Renal pelvis (tissue), 1 donor: ENCODE measurements at regions not wholly inside any gene's neighbourhood (a gene's known extent, or its start where the extent isn't known, plus 50 kb on each side); places are given as distances from the start of the nearest gene placed in this dataset.

Experiments
- DNase-seq: peaks from one replicate; pipeline ENCODE4 v3.0.0-alpha.2; 2013

GRCh38 chr12:111310076-111310870, 58.6 kb downstream of the PHETA1 start:
- DNase-seq = no peak

- DNase-seq = no peak
These were observed 59.3 kb downstream of the PHETA1 start for GRCh38 chr12:111309584-111309983.

DNA sequence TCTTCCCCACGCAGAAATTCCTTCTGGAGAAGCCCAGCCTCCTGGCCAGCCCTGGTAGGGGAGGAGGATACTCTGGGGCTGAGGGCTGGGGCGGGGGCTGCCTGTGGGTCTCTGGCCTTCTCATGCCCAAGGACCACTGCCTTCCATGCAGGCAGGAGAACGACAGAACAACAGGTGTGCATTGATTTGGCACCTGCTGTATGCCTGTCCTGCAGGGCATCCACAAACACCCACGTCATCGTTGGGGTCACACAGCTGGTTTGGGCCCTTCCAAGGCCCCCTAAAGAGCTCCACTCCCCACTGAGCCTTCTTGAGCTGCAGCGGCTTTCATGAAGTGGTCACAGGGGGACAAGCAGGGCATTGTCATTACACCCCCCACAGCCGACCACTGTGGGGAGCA, 60.4 kb downstream of the PHETA1 start:
- no peak for DNase-seq

DNA sequence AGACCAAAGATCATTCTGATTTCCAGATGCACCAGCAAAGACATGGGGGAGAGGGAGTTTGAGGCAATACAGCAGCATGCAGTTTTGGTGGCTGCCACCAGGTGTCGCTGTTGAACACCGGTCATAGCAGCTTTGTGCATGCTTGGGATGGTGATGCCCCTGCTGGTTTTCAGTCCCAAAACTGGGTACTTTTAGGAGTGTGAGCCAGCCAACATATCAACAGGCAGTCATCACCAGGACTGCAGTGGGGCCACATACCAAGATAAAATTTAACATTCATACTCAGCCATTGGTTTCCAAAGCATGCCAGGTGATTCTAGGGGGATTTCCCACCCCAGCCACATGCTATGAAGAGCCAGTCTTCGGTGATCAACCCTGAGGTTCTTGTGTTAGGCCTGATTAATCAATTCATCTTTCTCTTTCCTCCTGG, 64.2 kb downstream of the PHETA1 start:
- no peak for DNase-seq

DNA sequence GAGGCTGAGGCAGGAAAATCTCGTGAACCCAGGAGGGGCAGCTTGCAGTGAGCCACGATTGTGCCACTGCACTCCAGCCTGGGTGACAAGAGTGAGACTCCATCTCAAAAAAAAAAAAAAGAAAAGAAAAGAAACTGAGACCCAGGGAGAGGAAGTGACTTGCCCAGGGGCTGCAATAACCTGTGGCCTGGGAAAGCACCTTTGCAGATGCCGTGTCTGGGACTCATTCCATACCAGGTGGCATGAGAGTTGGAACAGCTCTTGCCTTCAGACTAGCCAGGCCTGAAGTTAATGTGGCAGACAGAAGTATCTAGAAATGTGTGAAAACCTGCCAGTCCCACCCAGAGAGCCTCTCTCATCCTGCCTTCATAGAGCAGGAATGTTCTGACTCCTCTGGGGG, 65.4 kb downstream of the PHETA1 start:
- no peak for DNase-seq

DNA sequence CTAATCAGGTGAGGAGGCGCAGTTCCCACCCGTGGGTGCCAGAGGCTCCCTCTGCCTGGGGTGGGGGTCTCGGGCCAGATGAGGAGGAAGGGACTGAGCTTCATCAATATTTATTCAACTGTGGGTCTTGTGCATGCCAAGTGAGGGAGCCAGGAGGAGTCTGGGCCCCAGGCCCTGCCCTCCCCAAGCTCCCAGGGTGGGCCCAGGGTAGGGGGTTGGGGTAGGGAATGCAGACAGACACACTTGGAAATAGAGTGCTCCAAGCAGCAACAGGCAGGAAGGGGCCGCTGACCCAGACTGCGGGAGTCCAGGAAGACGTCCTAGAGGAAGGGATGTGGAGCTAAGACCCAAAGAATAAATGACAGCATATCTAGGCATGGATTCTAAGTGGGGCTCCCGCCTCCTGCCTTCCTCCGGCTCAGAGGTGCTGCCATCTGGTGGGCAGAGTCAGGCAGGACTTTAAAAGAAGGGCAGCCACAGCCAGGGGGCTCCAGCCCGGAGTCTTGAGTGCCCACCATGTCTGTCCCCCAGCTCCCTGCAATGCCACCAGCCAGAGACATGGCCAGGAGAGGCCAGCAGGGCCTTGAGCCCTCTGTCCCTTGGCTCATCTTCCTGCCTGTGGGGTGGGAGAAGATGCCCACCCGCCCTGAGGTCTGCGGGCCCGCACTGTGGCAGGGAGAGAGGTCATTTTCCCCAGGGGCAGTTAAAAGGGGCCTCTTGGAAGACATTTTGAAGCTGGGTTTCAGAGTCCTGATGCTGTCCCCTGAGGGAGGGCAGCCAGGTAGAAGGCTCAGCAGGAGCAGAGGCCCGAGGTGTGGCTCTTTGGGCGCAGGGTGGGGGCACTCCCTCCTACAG, 70.1 kb downstream of the PHETA1 start:
- DNase-seq = peak; percentile 63

DNA sequence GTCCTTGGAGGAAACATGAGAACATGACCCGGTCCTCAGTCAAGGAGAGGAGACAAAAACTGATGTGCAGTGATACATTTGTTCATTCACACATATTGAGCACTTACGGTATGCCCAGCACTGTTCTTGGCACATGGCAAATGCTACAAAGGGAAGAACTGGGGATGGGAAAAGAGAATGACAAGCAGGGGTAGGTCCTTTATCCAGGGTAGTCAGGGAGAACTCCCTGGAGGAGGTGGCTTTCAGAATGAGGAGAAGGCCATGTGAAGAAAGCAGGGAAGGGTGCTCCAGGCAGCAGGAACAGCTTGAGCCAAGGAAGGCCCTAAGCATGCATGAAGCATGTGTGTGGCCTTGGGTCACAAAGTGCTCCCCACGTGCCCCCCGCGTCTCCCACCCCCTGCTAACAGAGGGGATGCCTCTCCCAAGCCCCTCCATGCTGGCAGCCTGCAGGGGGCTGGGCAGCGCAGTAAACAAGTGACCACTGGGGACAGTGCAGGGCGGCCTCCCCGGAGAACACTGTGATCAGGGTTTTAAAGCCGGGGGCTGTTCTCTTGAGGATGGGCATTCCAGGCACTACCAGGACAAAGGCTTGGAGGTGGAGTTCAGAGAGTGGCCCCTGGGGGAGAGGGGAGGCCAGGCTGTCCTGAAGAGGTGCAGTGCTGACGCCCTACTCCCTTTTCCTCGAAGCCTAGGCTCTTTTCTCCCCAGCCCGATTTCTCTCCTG, 71.0 kb downstream of the PHETA1 start:
- DNase-seq = no peak

DNA sequence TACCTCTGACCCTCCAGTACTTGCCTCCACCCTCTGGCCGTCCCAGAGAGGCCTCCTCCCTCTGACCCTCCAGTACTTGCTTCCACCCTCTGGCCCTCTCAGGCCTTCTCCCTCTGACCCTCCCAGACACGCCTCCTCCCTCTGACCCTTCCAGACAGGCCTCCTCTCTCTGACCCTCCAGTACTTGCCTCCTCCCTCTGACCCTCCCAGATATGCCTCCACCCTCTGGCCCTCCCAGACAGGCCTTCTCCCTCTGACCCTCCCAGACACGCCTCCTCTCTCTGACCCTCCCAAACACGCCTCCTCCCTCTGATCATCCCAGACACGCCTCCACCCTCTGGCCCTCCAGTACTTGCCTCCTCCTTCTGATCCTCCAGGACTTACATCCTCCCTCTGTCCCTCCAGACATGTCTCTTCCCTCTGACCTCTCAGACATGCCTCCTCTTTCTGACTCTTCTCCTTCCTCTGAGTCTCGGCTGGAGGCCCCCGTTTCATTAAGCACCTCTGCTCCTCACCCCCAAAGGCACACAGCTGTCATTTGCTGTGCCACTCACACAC, 71.9 kb downstream of the PHETA1 start:
- no peak for DNase-seq

- no peak for DNase-seq
These were observed 73.7 kb downstream of the PHETA1 start for GRCh38 chr12:111295176-111295575.

DNA sequence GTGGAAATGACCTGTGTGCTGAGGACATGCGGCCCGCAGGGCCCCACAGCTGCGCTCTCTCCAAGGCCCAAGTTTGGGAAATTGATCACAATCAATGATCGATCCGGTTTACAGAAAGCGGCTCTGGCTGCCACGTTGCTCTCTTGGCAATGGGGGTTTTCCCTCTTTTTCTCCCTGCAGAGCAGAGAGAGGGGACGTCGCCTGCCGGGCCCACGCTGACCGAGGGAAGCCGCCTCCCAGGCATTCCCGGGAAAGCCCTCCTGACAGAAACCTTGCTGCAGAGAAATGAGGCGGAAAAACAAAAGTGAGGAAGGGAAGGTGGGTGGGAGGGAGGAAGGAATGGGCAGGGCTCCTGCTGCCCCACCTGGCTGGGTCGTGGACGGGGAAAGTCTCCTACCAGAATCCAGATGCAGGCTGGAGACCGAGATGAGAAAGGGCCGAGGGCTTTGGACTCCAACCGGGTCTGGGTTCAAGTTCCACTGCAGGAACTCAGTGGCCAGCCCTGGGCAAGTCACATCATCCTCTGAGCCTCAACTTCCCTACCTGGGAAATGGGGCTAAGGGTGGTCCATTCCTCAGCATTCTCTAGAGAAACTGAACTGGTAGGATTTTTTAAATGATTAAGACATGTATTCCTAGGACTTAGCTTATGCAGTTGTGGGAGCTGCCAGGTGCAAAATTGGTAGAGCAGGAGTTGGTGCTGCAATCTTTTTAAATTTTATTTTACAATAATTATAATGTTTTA, 75.5 kb downstream of the PHETA1 start:
- no peak for DNase-seq

GRCh38 chr12:111291357-111291756, 77.5 kb downstream of the PHETA1 start:
- no peak for DNase-seq

DNA sequence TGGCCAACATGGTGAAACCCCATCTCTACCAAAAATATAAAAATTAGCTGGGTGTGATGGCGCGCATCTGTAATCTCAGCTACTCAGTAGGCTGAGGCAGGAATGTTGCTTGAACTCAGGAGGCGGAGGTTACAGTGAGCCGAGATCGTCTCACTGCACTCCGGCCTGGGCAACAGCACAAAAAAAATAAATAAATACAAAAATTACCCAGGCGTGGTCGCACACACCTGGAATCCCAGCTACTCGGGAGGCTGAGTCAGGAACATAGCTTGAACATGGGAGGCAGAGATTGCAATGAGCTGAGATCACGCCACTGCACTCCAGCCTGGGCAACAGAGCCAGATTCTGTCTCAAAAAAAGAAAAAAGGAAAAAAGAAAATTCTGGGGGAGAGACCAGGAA, 80.1 kb downstream of the PHETA1 start:
- DNase-seq = no peak

- no peak for DNase-seq
These were observed 81.6 kb downstream of the PHETA1 start for GRCh38 chr12:111287125-111287900.

DNA sequence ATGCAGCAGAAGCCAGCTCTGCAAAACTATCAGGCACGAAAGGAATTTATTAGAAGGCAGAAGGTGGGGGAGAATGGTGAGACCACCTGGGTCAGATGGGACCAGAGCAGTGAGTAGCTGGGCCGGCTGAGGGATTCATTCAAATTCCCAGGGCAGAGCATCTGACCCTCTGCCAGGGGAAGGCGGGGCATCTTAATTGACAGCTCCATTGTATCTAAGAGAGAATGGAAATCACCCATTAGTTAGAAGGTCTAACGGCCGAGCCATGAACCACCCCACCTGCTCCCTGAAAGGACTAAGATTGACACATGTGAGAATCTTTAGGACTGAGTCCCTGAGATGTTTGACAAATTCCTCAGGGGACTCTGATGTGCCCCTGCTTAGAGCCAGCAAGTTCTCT, 83.7 kb downstream of the PHETA1 start:
- no peak for DNase-seq

DNA sequence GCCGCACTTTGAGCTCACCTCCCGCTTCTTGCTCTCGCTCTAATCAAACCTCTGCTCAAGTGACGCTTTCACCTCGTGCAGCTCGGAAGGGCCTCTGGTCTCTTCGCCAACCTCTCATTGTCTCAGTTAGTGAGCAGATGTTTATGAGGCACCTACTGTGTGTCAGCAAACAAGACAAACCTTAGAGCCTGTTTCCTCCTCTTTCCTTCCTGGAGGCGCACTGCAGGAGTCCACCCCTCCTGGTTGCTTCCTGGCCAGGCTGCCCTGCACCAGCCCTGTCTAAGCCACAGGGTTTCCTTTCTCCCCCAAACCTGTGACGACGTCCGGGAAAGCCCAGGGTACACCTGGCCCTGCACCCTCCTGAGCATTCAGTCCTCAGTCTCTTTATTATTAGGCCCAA, 84.2 kb downstream of the PHETA1 start:
- no peak for DNase-seq

DNA sequence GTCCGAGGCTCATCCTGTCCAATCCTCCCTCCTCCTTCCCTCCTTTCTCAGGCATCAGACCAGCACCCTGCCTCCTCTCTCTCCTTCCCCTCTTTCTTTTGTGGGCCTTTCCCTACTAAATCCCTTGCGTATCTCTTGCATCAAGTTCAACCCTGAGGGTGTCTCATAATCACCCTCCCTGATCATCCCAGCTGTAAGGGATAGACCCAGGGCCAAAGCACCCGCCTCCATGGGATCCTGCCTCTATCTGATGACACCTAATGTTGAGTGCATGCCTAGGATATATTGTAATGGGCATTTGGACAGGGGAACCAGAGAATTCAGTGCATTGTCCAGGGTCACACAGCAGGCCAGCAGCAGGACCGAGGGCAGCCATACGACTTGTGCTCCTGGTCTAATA, 84.9 kb downstream of the PHETA1 start:
- DNase-seq = no peak

DNA sequence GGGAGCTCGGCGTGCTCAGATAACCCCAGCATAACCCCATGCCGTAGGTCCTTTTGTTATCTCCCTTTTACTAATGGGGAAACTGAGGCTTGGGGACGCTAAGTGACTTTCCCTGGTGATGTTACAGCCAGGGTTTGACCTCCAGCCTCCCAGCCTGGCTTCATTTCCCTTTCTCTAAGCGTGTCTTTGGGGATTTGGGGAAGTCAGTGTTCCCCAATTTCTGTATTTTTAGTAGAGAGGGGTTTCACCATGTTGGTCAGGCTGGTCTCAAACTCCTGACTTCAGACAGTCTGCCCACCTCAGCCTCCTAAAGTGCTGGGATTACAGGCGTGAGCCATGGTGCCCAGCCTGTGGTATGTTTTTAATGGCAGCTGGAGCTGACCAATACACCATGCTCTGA, 85.4 kb downstream of the PHETA1 start:
- DNase-seq = no peak

DNA sequence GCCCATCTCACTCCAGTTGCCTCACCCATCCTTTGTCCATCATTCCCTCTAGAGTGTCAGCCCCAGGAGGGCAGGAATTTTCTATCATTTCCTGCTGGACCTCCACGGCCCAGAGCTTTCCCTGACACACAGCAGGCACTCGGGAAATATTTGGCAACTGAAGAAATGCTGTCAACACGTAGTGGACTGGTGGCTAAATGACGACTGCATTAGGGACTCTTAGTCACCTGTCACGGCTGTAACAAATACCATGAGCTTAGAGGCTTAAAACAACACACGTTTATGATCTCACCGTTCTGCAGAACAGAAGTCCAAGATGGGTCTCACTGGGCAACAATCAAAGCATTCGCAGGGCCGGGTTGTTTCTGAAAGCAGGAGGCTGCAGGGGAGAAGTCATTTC, 91.3 kb downstream of the PHETA1 start:
- no peak for DNase-seq

DNA sequence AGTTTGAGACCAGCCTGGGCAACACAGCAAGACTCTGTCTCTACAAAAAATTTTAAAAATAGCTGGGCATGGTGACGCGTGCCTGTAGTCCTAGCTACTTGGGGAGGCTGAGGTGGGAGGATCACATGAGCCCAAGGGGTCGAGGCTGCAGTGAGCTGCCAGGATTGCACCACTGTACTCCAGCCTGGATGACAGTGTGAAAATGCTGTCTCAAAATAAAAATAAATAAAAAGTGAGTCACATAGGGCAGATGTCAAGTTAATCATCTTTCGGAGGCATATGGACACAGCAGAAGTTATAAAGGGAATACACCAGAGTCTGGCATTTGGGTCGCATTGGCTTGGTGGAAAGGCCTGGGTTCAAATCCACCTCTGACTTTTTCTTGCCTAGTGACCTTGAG, 92.7 kb downstream of the PHETA1 start:
- DNase-seq = no peak

GRCh38 chr12:111275308-111275707, 93.6 kb downstream of the PHETA1 start:
- no peak for DNase-seq

GRCh38 chr12:111274777-111275176, 94.1 kb downstream of the PHETA1 start:
- no peak for DNase-seq
